H1 (cell line): ENCODE measurements at regions not wholly inside any gene's neighbourhood (a gene's known extent, or its start where the extent isn't known, plus 50 kb on each side); places are given as distances from the start of the nearest gene placed in this dataset.

Experiments
- CBX5 ChIP-seq: fragments of 300-800, 300-1000 bp; sonication (generic); IDR thresholded peaks from 2 replicates; pipeline ENCODE4 v1.7.1; 2016; ENCODE audit warnings: antibody characterized with exemption, low read length, low read depth
- CEBPB ChIP-seq: IDR thresholded peaks from 2 replicates; pipeline ENCODE4 v1.6.1; 2012; ENCODE audit warnings: low read depth, low read length
- CHD2 ChIP-seq: IDR thresholded peaks from 2 replicates; pipeline ENCODE4 v1.6.1; 2012; ENCODE audit warnings: low read length, improper control_type of control experiment
- EGR1 ChIP-seq: IDR thresholded peaks from 2 replicates; pipeline ENCODE4 v1.6.1; 2011; ENCODE audit warnings: low read depth, low read length, borderline replicate concordance
- EP300 ChIP-seq, 2 experiments: IDR thresholded peaks; 1 replicate in 1 of 2; 2 replicates in 1 of 2; pipeline ENCODE4 v1.6.1; 2011 to 2012; ENCODE audit warnings: low read depth in 2 of 2, low read length in 2 of 2, mild to moderate bottlenecking in 2 of 2, borderline replicate concordance in 1 of 2, inconsistent platforms in 1 of 2, moderate library complexity in 1 of 2
- FOSL1 ChIP-seq: IDR thresholded peaks from 2 replicates; pipeline ENCODE4 v1.6.1; 2011; ENCODE audit warnings: mild to moderate bottlenecking, low read depth, low read length, moderate library complexity; ENCODE audit not compliant: insufficient read depth
- GTF2F1 ChIP-seq: IDR thresholded peaks from 2 replicates; pipeline ENCODE4 v1.6.1; 2012; ENCODE audit warnings: low read depth, low read length, improper control_type of control experiment, borderline replicate concordance
- HDAC2 ChIP-seq, 2 experiments: fragments of 300-600 bp in 1 of 2; sonication (generic) in 1 of 2; IDR thresholded peaks; 2 replicates each; pipeline ENCODE4 v1.6.1; 2011 to 2012; ENCODE audit warnings: low read depth in 2 of 2, low read length in 2 of 2, mild to moderate bottlenecking in 2 of 2, moderate library complexity in 2 of 2, borderline replicate concordance in 1 of 2, inconsistent platforms in 1 of 2
- HDAC6 ChIP-seq: IDR thresholded peaks from one replicate; pipeline ENCODE4 v1.7.1; 2012; ENCODE audit warnings: low read depth, mild to moderate bottlenecking, inconsistent platforms, low read length, moderate library complexity
- KDM1A ChIP-seq: fragments of 200-600, 300-600 bp; sonication (generic); IDR thresholded peaks from 2 replicates; pipeline ENCODE4 v1.7.1; 2016; ENCODE audit warnings: mild to moderate bottlenecking, low read length, borderline replicate concordance
- KDM4A ChIP-seq: IDR thresholded peaks from one replicate; pipeline ENCODE4 v1.7.1; 2012; ENCODE audit warnings: low read depth, mild to moderate bottlenecking, moderate library complexity, low read length, inconsistent platforms; ENCODE audit not compliant: severe bottlenecking
- NANOG ChIP-seq: IDR thresholded peaks from 2 replicates; pipeline ENCODE4 v1.6.1; 2011; ENCODE audit warnings: low read length, low read depth, mild to moderate bottlenecking, inconsistent platforms; ENCODE audit not compliant: insufficient read depth, poor library complexity, severe bottlenecking
- RNF2 ChIP-seq: fragments of 200-900, 300-1000 bp; sonication (generic); IDR thresholded peaks from 2 replicates; pipeline ENCODE4 v1.7.1; 2016; ENCODE audit warnings: borderline replicate concordance, low read depth, mild to moderate bottlenecking, antibody characterized with exemption, low read length; ENCODE audit not compliant: poor library complexity, severe bottlenecking; ENCODE audit errors: missing control alignments
- RXRA ChIP-seq: IDR thresholded peaks from 2 replicates; pipeline ENCODE4 v1.6.1; 2011; ENCODE audit warnings: low read depth, mild to moderate bottlenecking, low read length, moderate library complexity; ENCODE audit not compliant: insufficient read depth
- SAP30 ChIP-seq: fragments of 300-600 bp; sonication (generic); IDR thresholded peaks from 2 replicates; pipeline ENCODE4 v1.7.1; 2012; ENCODE audit warnings: low read length, moderate library complexity, mild to moderate bottlenecking, inconsistent platforms; ENCODE audit not compliant: insufficient read depth, insufficient replicate concordance
- SIX5 ChIP-seq: IDR thresholded peaks from 2 replicates; pipeline ENCODE4 v1.6.1; 2011; ENCODE audit warnings: mild to moderate bottlenecking, low read depth, low read length
- SP4 ChIP-seq: IDR thresholded peaks from 2 replicates; pipeline ENCODE4 v1.6.1; 2012; ENCODE audit warnings: low read length, inconsistent platforms
- TBP ChIP-seq: IDR thresholded peaks from 2 replicates; pipeline ENCODE4 v1.6.1; 2011; ENCODE audit warnings: low read depth, low read length, improper control_type of control experiment
- ZNF274 ChIP-seq: IDR thresholded peaks from 2 replicates; pipeline ENCODE4 v1.7.0; 2012; ENCODE audit warnings: low read length, borderline replicate concordance; ENCODE audit errors: extremely low read depth
- TF ChIP-seq, protein P1 (sequence below): IDR thresholded peaks from 2 replicates; pipeline ENCODE4 v1.6.1; 2012; ENCODE audit warnings: inconsistent platforms
- TF ChIP-seq, protein P2 (sequence below): IDR thresholded peaks from 2 replicates; pipeline ENCODE4 v1.6.1; 2012; ENCODE audit warnings: low read length, inconsistent platforms

DNA sequence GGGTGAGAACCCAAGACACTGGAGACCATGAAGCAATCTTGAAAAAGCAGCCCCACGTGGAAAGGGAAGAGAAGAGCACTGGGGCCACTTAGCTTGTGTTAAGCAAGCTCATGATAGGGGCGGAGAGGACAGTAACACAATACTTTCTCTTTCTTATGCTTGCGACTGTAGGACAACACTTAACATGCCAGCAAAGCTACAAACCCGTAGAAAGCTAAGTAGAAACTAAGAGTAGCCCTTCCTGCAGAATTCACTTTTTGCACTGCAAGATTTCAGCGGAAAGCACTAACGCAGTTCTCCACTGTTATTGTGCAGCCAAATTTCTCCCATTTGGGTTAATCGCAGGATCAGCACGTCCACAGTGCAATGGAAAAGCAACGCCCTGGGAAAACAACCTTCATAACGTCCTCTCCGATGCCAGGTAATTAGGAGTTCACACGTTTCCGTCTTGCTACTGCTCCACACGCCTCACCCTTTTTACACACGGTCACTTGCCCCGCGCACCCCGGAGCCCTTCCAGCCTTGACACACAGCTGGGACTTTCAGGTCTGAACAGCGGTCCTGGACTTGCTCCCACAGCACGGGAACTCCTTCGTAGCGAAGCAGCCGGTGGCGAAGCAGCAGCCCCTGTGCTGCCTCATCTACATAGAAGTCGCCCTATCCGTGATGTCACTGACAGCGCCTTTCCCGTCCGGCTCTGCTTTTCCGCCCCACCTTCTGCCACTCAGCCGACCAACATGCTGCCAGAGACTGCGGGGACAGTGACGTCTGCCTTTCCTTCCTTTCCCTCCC, 148.6 kb downstream of the PPIAL4G start (continued):
- peak in 1 of 2 experiments; percentile 82; a peak in 1 of 3 replicates for TF ChIP-seq EP300 (IDR thresholded peaks at IDR 0.05; ENCODE audit: borderline replicate concordance in 1 of 2, low read depth in 2 of 2, low read length in 2 of 2)
- peak; percentile 43 for TF ChIP-seq SAP30
- 0 out of 4 replicates have a peak, but pooled peaks of 1 of the 2 experiments have one; percentile 71 for TF ChIP-seq HDAC2 (IDR thresholded peaks at IDR 0.05; ENCODE audit: borderline replicate concordance in 1 of 2, low read depth in 2 of 2, low read length in 2 of 2)
- TF ChIP-seq CHD2: peak; percentile 61; the same call in 1 of the 2 replicates
- TF ChIP-seq KDM4A: peak; percentile 80
- peak; percentile 89; the same call in 1 of the 2 replicates for TF ChIP-seq EGR1
- TF ChIP-seq, protein P1, sequence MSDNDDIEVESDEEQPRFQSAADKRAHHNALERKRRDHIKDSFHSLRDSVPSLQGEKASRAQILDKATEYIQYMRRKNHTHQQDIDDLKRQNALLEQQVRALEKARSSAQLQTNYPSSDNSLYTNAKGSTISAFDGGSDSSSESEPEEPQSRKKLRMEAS: peak; percentile 78
- TF ChIP-seq RNF2: no peak
- TF ChIP-seq KDM1A: no peak
- TF ChIP-seq SP4: peak; percentile 93; the same call in 1 of the 2 replicates
- peak; percentile 63 for TF ChIP-seq CEBPB
- TF ChIP-seq GTF2F1: peak; percentile 100
- no peak for TF ChIP-seq ZNF274
- no peak for TF ChIP-seq HDAC6
- TF ChIP-seq CBX5: no peak
- TF ChIP-seq, protein P2, sequence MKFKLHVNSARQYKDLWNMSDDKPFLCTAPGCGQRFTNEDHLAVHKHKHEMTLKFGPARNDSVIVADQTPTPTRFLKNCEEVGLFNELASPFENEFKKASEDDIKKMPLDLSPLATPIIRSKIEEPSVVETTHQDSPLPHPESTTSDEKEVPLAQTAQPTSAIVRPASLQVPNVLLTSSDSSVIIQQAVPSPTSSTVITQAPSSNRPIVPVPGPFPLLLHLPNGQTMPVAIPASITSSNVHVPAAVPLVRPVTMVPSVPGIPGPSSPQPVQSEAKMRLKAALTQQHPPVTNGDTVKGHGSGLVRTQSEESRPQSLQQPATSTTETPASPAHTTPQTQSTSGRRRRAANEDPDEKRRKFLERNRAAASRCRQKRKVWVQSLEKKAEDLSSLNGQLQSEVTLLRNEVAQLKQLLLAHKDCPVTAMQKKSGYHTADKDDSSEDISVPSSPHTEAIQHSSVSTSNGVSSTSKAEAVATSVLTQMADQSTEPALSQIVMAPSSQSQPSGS: peak; percentile 96
- TF ChIP-seq TBP: peak; percentile 98
- no peak for TF ChIP-seq FOSL1
- no peak for TF ChIP-seq SIX5
- peak; percentile 12 for TF ChIP-seq NANOG
- TF ChIP-seq RXRA: no peak
